OCI-LY7 (cell line): ENCODE measurements at regions not wholly inside any gene's neighbourhood (a gene's known extent, or its start where the extent isn't known, plus 50 kb on each side); places are given as distances from the start of the nearest gene placed in this dataset.

ENCODE experiments used
- BruUV-seq: library from RNA; stranded (reverse); fragments of 400-500 nt; replicated peaks from 2 replicates; lab custom pipeline; 2021; lab: Mats Ljungman, UMichigan
- CTCF ChIA-PET: fragments of 300-600 bp; sonication (Branson Sonifier 250); formaldehyde crosslinking; loops from one replicate; lab custom pipeline; 2022; ENCODE audit warnings: antibody characterized with exemption; ENCODE audit not compliant: unreplicated experiment; lab: Charles Lee
- POLR2A ChIA-PET: fragments of 300-600 bp; sonication (Branson Sonifier 250); formaldehyde crosslinking; loops from one replicate; lab custom pipeline; 2022; ENCODE audit warnings: antibody characterized with exemption; lab: Charles Lee
- DNase-seq: peaks from one replicate; pipeline ENCODE4 v3.0.0-alpha.2; 2015; ENCODE audit warnings: low spot score
- H2AFZ ChIP-seq: fragments of 200-600 bp; sonication (generic), shearing (Covaris generic); 2 replicates; pipeline ENCODE4 v1.6.1; 2014; ENCODE audit warnings: mild to moderate bottlenecking, antibody characterized with exemption, low read length, moderate library complexity
- H3K27ac ChIP-seq: fragments of 200-600 bp; sonication (generic); 2 replicates; pipeline ENCODE4 v1.5.1; 2014; ENCODE audit warnings: mixed run types, low read depth, mild to moderate bottlenecking, moderate library complexity, low read length, inconsistent platforms; ENCODE audit not compliant: poor library complexity, severe bottlenecking
- H3K36me3 ChIP-seq: fragments of 200-600 bp; sonication (generic); 2 replicates; pipeline ENCODE4 v1.6.1; 2014; ENCODE audit warnings: mild to moderate bottlenecking, antibody characterized with exemption, low read length, moderate library complexity, mixed read lengths; ENCODE audit not compliant: insufficient read depth
- H3K4me1 ChIP-seq: fragments of 200-600 bp; sonication (generic); 2 replicates; pipeline ENCODE4 v1.5.1; 2014; ENCODE audit warnings: mild to moderate bottlenecking, low read length; ENCODE audit not compliant: insufficient read depth, poor library complexity, severe bottlenecking
- H3K4me2 ChIP-seq: fragments of 200-600 bp; sonication (generic); 2 replicates; pipeline ENCODE4 v1.6.1; 2014; ENCODE audit warnings: mild to moderate bottlenecking, low read length
- H3K4me3 ChIP-seq: fragments of 200-600 bp; sonication (generic); 2 replicates; pipeline ENCODE4 v1.5.1; 2014; ENCODE audit warnings: mild to moderate bottlenecking, low read depth, low read length; ENCODE audit not compliant: poor library complexity, severe bottlenecking
- H3K79me2 ChIP-seq: fragments of 200-600 bp; sonication (generic); 2 replicates; pipeline ENCODE4 v1.6.1; 2016; ENCODE audit warnings: low read depth, mild to moderate bottlenecking, low read length, moderate library complexity, mixed read lengths; ENCODE audit not compliant: insufficient read depth
- H3K9me2 ChIP-seq: fragments of 200-600 bp; sonication (generic); 2 replicates; pipeline ENCODE4 v1.6.1; 2016; ENCODE audit warnings: mild to moderate bottlenecking, low read length, mixed read lengths; ENCODE audit not compliant: insufficient read depth
- H3K9me3 ChIP-seq: fragments of 200-600 bp; sonication (generic); 2 replicates; pipeline ENCODE4 v1.6.1; 2014; ENCODE audit warnings: mild to moderate bottlenecking, mixed run types, low read length, mixed read lengths
- H4K20me1 ChIP-seq: fragments of 200-600 bp; sonication (generic); 2 replicates; pipeline ENCODE4 v1.6.1; 2014; ENCODE audit warnings: mild to moderate bottlenecking, antibody characterized with exemption, low read length, moderate library complexity, mixed read lengths; ENCODE audit not compliant: insufficient read depth
- CTCF ChIP-seq: fragments of 200-600 bp; sonication (generic); conservative IDR thresholded peaks from 2 replicates; pipeline ENCODE4 v1.5.1; 2014; ENCODE audit warnings: mild to moderate bottlenecking, antibody characterized with exemption, low read length, moderate library complexity, mixed read lengths
- EZH2phosphoT487 ChIP-seq: fragments of 200-600 bp; sonication (generic); IDR thresholded peaks from 2 replicates; pipeline ENCODE4 v1.6.1; 2018; ENCODE audit warnings: low read depth, borderline replicate concordance, mild to moderate bottlenecking, mixed run types, antibody characterized with exemption, low read length, moderate library complexity, mixed read lengths
- intact Hi-C: fragments of 100-400 bp; cut with micrococcal nuclease; formaldehyde crosslinking; loops from one replicate; pipeline ENCODE4 v1.10.0; 2022; ENCODE audit not compliant: unreplicated experiment

GRCh38 chr3:45306406-45307008 lies 80.4 kb upstream of the TMEM158 start:
- Histone ChIP-seq H3K79me2 (no peaks in the 10 kb centered on the region), H2AFZ (no peak overlapping the region), H4K20me1 (no peaks in the 10 kb centered on the region), H3K4me1 (no peaks in the 10 kb centered on the region), H3K27ac (no peak overlapping the region), H3K4me3 (no peak overlapping the region), H3K36me3 (no peaks in the 10 kb centered on the region), H3K4me2 (no peak overlapping the region), H3K9me3 (peaks cover 8% of the 10 kb centered on the region), H3K9me2 (no peaks in the 10 kb centered on the region)
- intact Hi-C loops, result no loop called here
- CTCF ChIA-PET, result no interaction called here
- POLR2A ChIA-PET, result no interaction called here
- BruUV-seq, result no TSS peak
- DNase-seq, result no peak
- TF ChIP-seq EZH2phosphoT487 (no peak), CTCF (no peak)

- no peak for TF ChIP-seq CTCF
- no peak for TF ChIP-seq EZH2phosphoT487
- intact Hi-C loops, result no loop called here
These were observed 78.5 kb upstream of the LARS2 start for GRCh38 chr3:45309876-45310275.

GRCh38 chr3:45311327-45311726 lies 77.0 kb upstream of the LARS2 start:
- intact Hi-C loops, result no loop called here
- Histone ChIP-seq H3K4me2 (no peak overlapping the region), H3K27ac (no peak overlapping the region), H3K4me3 (no peak overlapping the region), H3K79me2 (no peaks in the 10 kb centered on the region), H3K4me1 (no peaks in the 10 kb centered on the region), H3K9me2 (no peaks in the 10 kb centered on the region), H4K20me1 (no peaks in the 10 kb centered on the region), H3K36me3 (no peaks in the 10 kb centered on the region), H2AFZ (no peak overlapping the region), H3K9me3 (no peaks in the 10 kb centered on the region)
- TF ChIP-seq CTCF (no peak), EZH2phosphoT487 (no peak)
- CTCF ChIA-PET, result no interaction called here
- DNase-seq, result no peak
- POLR2A ChIA-PET, result no interaction called here
- no TSS peak for BruUV-seq

More at GRCh38 chr3:45309876-45310275, 78.5 kb upstream of the LARS2 start:
- DNase-seq, result no peak
- no peak overlapping the region for H3K4me2 ChIP-seq
- no TSS peak for BruUV-seq
- no peak overlapping the region for H3K27ac ChIP-seq
- H3K36me3 ChIP-seq, result no peaks in the 10 kb centered on the region
- H3K79me2 ChIP-seq, result no peaks in the 10 kb centered on the region
- H4K20me1 ChIP-seq, result no peaks in the 10 kb centered on the region
- H3K9me2 ChIP-seq, result no peaks in the 10 kb centered on the region
- H3K9me3 ChIP-seq, result no peaks in the 10 kb centered on the region
- ChIA-PET CTCF (no interaction called here), POLR2A (no interaction called here)
- no peaks in the 10 kb centered on the region for H3K4me1 ChIP-seq
- H3K4me3 ChIP-seq, result no peak overlapping the region
- no peak overlapping the region for H2AFZ ChIP-seq
